ENCODE measurements at regions not wholly inside any gene's neighbourhood (a gene's known extent, or its start where the extent isn't known, plus 50 kb on each side); places are given as distances from the start of the nearest gene placed in this dataset.

- TF ChIP-seq YY1 (IDR thresholded peaks at IDR 0.05; ENCODE audit: low read depth) (no peak), TCF12 (IDR thresholded peaks at IDR 0.05; ENCODE audit: low read depth) (no peak)
Measured at GRCh38 chr16:8278031-8278580, 312.2 kb downstream of the TMEM114 start.

Measured in Ishikawa (cell line).